IMR-90 (cell line): ENCODE measurements at regions not wholly inside any gene's neighbourhood (a gene's known extent, or its start where the extent isn't known, plus 50 kb on each side); places are given as distances from the start of the nearest gene placed in this dataset.

Source experiments
- ATAC-seq: fragments of 200-7000 bp; cut with Tn5 transposase; 2 replicates; pipeline ENCODE4 v1.9.1; 2020; ENCODE audit warnings: low read depth, mild to moderate bottlenecking, moderate library complexity
- BruUV-seq: library from RNA; stranded (reverse); fragments of 400-500 nt; replicated peaks from 2 replicates; lab custom pipeline; 2021; lab: Mats Ljungman, UMichigan
- CTCF ChIA-PET: fragments of 300-600 bp; formaldehyde crosslinking; extraction: SDS; loops from one replicate; lab custom pipeline; 2021; ENCODE audit warnings: antibody characterized with exemption; lab: Yijun Ruan, JAX
- POLR2A ChIA-PET: fragments of 300-600 bp; sonication (Branson Sonifier 250); formaldehyde crosslinking; loops from one replicate; lab custom pipeline; 2022; ENCODE audit warnings: antibody characterized with exemption; ENCODE audit not compliant: unreplicated experiment; lab: Charles Lee
- DNase-seq: peaks from one replicate; pipeline ENCODE4 v3.0.0; 2013
- H2AFZ ChIP-seq: replicated peaks from 2 replicates; pipeline ENCODE3; 2013; ENCODE audit warnings: low read length, mild to moderate bottlenecking; ENCODE audit not compliant: poor library complexity
- H2AK5ac ChIP-seq: 2 replicates; pipeline ENCODE4 v1.6.1; 2013; ENCODE audit warnings: low read depth, low read length, inconsistent platforms
- H2AK9ac ChIP-seq: replicated peaks from 2 replicates; pipeline ENCODE3; 2013; ENCODE audit warnings: mild to moderate bottlenecking, low read depth, low read length, moderate library complexity; ENCODE audit not compliant: poor library complexity
- H2BK120ac ChIP-seq: 2 replicates; pipeline ENCODE4 v1.6.1; 2013; ENCODE audit warnings: low read depth, low read length, inconsistent platforms
- H2BK15ac ChIP-seq: 3 replicates; pipeline ENCODE4 v1.6.1; 2013; ENCODE audit warnings: low read depth, low read length, inconsistent platforms
- H2BK20ac ChIP-seq: 2 replicates; pipeline ENCODE4 v1.6.1; 2013; ENCODE audit warnings: low read depth, mild to moderate bottlenecking, inconsistent platforms, low read length, moderate library complexity
- H2BK5ac ChIP-seq: 2 replicates; pipeline ENCODE4 v1.6.1; 2013; ENCODE audit warnings: mild to moderate bottlenecking, low read depth, low read length, inconsistent platforms; ENCODE audit not compliant: poor library complexity, severe bottlenecking
- H3K14ac ChIP-seq: replicated peaks from 2 replicates; pipeline ENCODE4 v1.6.1; 2013; ENCODE audit warnings: low read depth, low read length, inconsistent platforms
- H3K18ac ChIP-seq: 2 replicates; pipeline ENCODE4 v1.6.1; 2013; ENCODE audit warnings: low read depth, low read length, control low read depth
- H3K23ac ChIP-seq: 2 replicates; pipeline ENCODE4 v1.6.1; 2013; ENCODE audit warnings: low read depth, low read length, inconsistent platforms
- H3K27ac ChIP-seq: 2 replicates; pipeline ENCODE4 v1.5.1; 2013; ENCODE audit warnings: mild to moderate bottlenecking, control low read depth, low read length; ENCODE audit not compliant: insufficient read depth
- H3K27me3 ChIP-seq: 2 replicates; pipeline ENCODE4 v1.6.1; 2013; ENCODE audit warnings: low read length; ENCODE audit not compliant: control insufficient read depth, insufficient read depth
- H3K36me3 ChIP-seq: 2 replicates; pipeline ENCODE4 v1.6.1; 2013; ENCODE audit warnings: low read length, mixed read lengths; ENCODE audit not compliant: control insufficient read depth, insufficient read depth
- H3K4ac ChIP-seq: 2 replicates; pipeline ENCODE4 v1.6.1; 2013; ENCODE audit warnings: low read depth, low read length, inconsistent platforms
- H3K4me1 ChIP-seq: 2 replicates; pipeline ENCODE4 v1.6.1; 2013; ENCODE audit warnings: low read length, mixed read lengths; ENCODE audit not compliant: control insufficient read depth, insufficient read depth
- H3K4me2 ChIP-seq: 2 replicates; pipeline ENCODE4 v1.6.1; 2013; ENCODE audit warnings: low read depth, mild to moderate bottlenecking, control low read depth, low read length, moderate library complexity
- H3K4me3 ChIP-seq: 2 replicates; pipeline ENCODE4 v1.5.1; 2013; ENCODE audit warnings: low read depth, mild to moderate bottlenecking, control low read depth, low read length, moderate library complexity; ENCODE audit not compliant: insufficient read depth
- H3K56ac ChIP-seq: 2 replicates; pipeline ENCODE4 v1.6.1; 2013; ENCODE audit warnings: low read length, inconsistent platforms; ENCODE audit not compliant: insufficient read depth; ENCODE audit errors: extremely low read depth
- H3K79me1 ChIP-seq, 2 experiments: 2 replicates each; pipeline ENCODE4 v1.6.1; 2013; ENCODE audit warnings: low read length in 2 of 2, inconsistent platforms in 1 of 2, low read depth in 1 of 2
- H3K9ac ChIP-seq: 2 replicates; pipeline ENCODE4 v1.6.1; 2013; ENCODE audit warnings: low read depth, low read length, control low read depth
- H3K9me1 ChIP-seq: 2 replicates; pipeline ENCODE4 v1.6.1; 2013; ENCODE audit warnings: low read length, inconsistent platforms; ENCODE audit not compliant: insufficient read depth
- H3K9me3 ChIP-seq: 2 replicates; pipeline ENCODE4 v1.6.1; 2013; ENCODE audit warnings: low read length; ENCODE audit not compliant: control insufficient read depth, insufficient read depth
- H4K20me1 ChIP-seq: 2 replicates; pipeline ENCODE4 v1.6.1; 2013; ENCODE audit warnings: low read length, inconsistent platforms; ENCODE audit not compliant: insufficient read depth
- H4K5ac ChIP-seq: 2 replicates; pipeline ENCODE4 v1.6.1; 2013; ENCODE audit warnings: mild to moderate bottlenecking, low read depth, low read length, control low read depth
- H4K8ac ChIP-seq, 2 experiments: 2 replicates each; pipeline ENCODE4 v1.6.1; 2013; ENCODE audit warnings: low read depth in 2 of 2, low read length in 2 of 2, control low read depth in 1 of 2, inconsistent platforms in 1 of 2
- H4K91ac ChIP-seq: 2 replicates; pipeline ENCODE4 v1.6.1; 2013; ENCODE audit warnings: low read depth, low read length, inconsistent platforms; ENCODE audit not compliant: insufficient read depth
- BHLHE40 ChIP-seq: fragments of 150-350 bp; IDR thresholded peaks from 2 replicates; pipeline ENCODE4 v1.6.1; 2016; ENCODE audit warnings: mild to moderate bottlenecking, low read depth, low read length
- CEBPB ChIP-seq: IDR thresholded peaks from 2 replicates; pipeline ENCODE4 v1.6.1; 2012; ENCODE audit warnings: low read depth, low read length, improper control_type of control experiment
- CHD1 ChIP-seq: IDR thresholded peaks from 2 replicates; pipeline ENCODE4 v1.6.1; 2012; ENCODE audit warnings: low read depth, low read length, improper control_type of control experiment
- CTCF ChIP-seq: conservative IDR thresholded peaks from 2 replicates; pipeline ENCODE4 v1.5.1; 2012; ENCODE audit warnings: mild to moderate bottlenecking, low read depth, low read length, improper control_type of control experiment
- ELK1 ChIP-seq: fragments of 150-350 bp; IDR thresholded peaks from 2 replicates; pipeline ENCODE4 v1.6.1; 2016; ENCODE audit warnings: low read depth, mild to moderate bottlenecking, low read length, moderate library complexity, borderline replicate concordance
- FOS ChIP-seq: fragments of 150-350 bp; IDR thresholded peaks from 2 replicates; pipeline ENCODE4 v1.6.1; 2016; ENCODE audit warnings: low read depth, low read length
- MAFK ChIP-seq: IDR thresholded peaks from 2 replicates; pipeline ENCODE4 v1.6.1; 2012; ENCODE audit warnings: low read depth, low read length, improper control_type of control experiment
- NFE2L2 ChIP-seq: fragments of 150-350 bp; IDR thresholded peaks from 2 replicates; pipeline ENCODE4 v1.6.1; 2016; ENCODE audit warnings: low read depth, mild to moderate bottlenecking, low read length
- POLR2A ChIP-seq: IDR thresholded peaks from 2 replicates; pipeline ENCODE4 v1.6.1; 2012; ENCODE audit warnings: mild to moderate bottlenecking, low read depth, low read length
- RAD21 ChIP-seq: IDR thresholded peaks from 2 replicates; pipeline ENCODE4 v1.6.1; 2012; ENCODE audit warnings: low read length, improper control_type of control experiment
- SMC3 ChIP-seq: fragments of 150-350 bp; IDR thresholded peaks from 2 replicates; pipeline ENCODE4 v1.6.1; 2016; ENCODE audit warnings: low read depth, mild to moderate bottlenecking, antibody characterized with exemption, low read length, moderate library complexity
- USF2 ChIP-seq: fragments of 150-350 bp; IDR thresholded peaks from 2 replicates; pipeline ENCODE4 v1.6.1; 2017; ENCODE audit warnings: mild to moderate bottlenecking, antibody characterized with exemption, low read length, low read depth
- WGBS, 2 experiments: methylation state at CpG; one replicate each; pipeline versions ENCODE4 v1.1.5 to v1.1.7; 2013; ENCODE audit warnings: missing lambda C conversion rate in 2 of 2; ENCODE audit not compliant: insufficient read length in 1 of 2; ENCODE audit errors: extremely low coverage in 2 of 2; 5-methylcytosine and 5-hydroxymethylcytosine counted together
- dilution Hi-C: fragments of 300-500 bp; cut with HindIII; formaldehyde crosslinking; loops from one replicate; pipeline ENCODE4 v1.14.3; 2018; ENCODE audit warnings: low sequenced_read_pairs; ENCODE audit not compliant: unreplicated experiment
- in situ Hi-C: fragments of 300-500 bp; cut with MboI; formaldehyde crosslinking; loops from 3 replicates; pipeline ENCODE4 v1.14.3; 2019; ENCODE audit warnings: low sequenced_read_pairs, inconsistent platforms, mixed read lengths
- intact Hi-C: fragments of 100-400 bp; cut with micrococcal nuclease; formaldehyde crosslinking; loops from 2 replicates; pipeline ENCODE4 v1.10.0; 2022

GRCh38 chr11:115699326-115699725 lies 195.1 kb upstream of the CADM1 start:
- Histone ChIP-seq H2BK5ac (no peak overlapping the region), H2AK9ac (no peak overlapping the region), H3K27me3 (peaks cover 2% of the 10 kb centered on the region), H3K79me1 (no peaks in the 10 kb centered on the region), H3K56ac (no peak overlapping the region), H3K4ac (no peak overlapping the region), H3K4me1 (peaks cover 7% of the 10 kb centered on the region; the same call in 1 of the 2 replicates), H2AFZ (peak overlapping the region; percentile 9), H3K27ac (no peak overlapping the region), H4K5ac (no peak overlapping the region), H3K36me3 (no peaks in the 10 kb centered on the region), H3K4me3 (no peak overlapping the region), H4K20me1 (no peaks in the 10 kb centered on the region), H4K8ac (peak overlapping the region; percentile 43 to 69; a peak in 3 of 4 replicates), H2BK15ac (0 out of 3 replicates have a peak overlapping the region, but pooled peaks have one; percentile 29), H3K23ac (no peak overlapping the region), H2AK5ac (peak overlapping the region; percentile 53; the same call in 1 of the 2 replicates), H4K91ac (no peak overlapping the region; the same call in 1 of the 2 replicates), H2BK20ac (0 out of 2 replicates have a peak overlapping the region, but pooled peaks have one; percentile 48), H2BK120ac (no peak overlapping the region; the same call in 1 of the 2 replicates), H3K14ac (0 out of 2 replicates have a peak overlapping the region, but pooled peaks have one; percentile 36), H3K9ac (no peak overlapping the region), H3K4me2 (no peak overlapping the region), H3K18ac (peak overlapping the region; percentile 28; the same call in 1 of the 2 replicates), H3K9me1 (no peaks in the 10 kb centered on the region), H3K9me3 (no peaks in the 10 kb centered on the region)
- ATAC-seq (no peak), DNase-seq (no peak)
- in situ Hi-C loops, result no loop called here
- no peak for TF ChIP-seq ELK1
- TF ChIP-seq USF2, result no peak
- TF ChIP-seq MAFK, result no peak
- no peak for TF ChIP-seq CEBPB
- no peak for TF ChIP-seq SMC3
- TF ChIP-seq FOS, result no peak
- TF ChIP-seq BHLHE40, result no peak
- TF ChIP-seq POLR2A, result no peak
- no peak for TF ChIP-seq CTCF
- TF ChIP-seq RAD21, result no peak
- no peak for TF ChIP-seq NFE2L2
- no peak for TF ChIP-seq CHD1
- intact Hi-C loops, result no loop called here
- BruUV-seq, result no TSS peak
- ChIA-PET CTCF (no interaction called here), POLR2A (no interaction called here)
- dilution Hi-C loops, result no loop called here
- no CpG with 5 or more reads among the region's 5 CpGs for WGBS, 2 experiments
